Brain microvascular endothelial cell (primary cell): ENCODE measurements at regions not wholly inside any gene's neighbourhood (a gene's known extent, or its start where the extent isn't known, plus 50 kb on each side); places are given as distances from the start of the nearest gene placed in this dataset.

Experiments used
- DNase-seq: peaks from one replicate; pipeline ENCODE4 v3.0.0-alpha.2; 2020
- H3K27ac ChIP-seq: fragments of 250-450 bp; sonication (Bioruptor Pico); 2 replicates; pipeline ENCODE4 v1.5.1; 2020; ENCODE audit warnings: mild to moderate bottlenecking, moderate library complexity
- H3K27me3 ChIP-seq: fragments of 250-450 bp; sonication (Bioruptor Pico); replicated peaks from 2 replicates; pipeline ENCODE4 v1.5.1; 2020; ENCODE audit warnings: mild to moderate bottlenecking
- H3K36me3 ChIP-seq: fragments of 250-450 bp; sonication (Bioruptor Pico); replicated peaks from 2 replicates; pipeline ENCODE4 v1.5.1; 2020; ENCODE audit warnings: mild to moderate bottlenecking
- H3K4me3 ChIP-seq: 2 replicates; pipeline ENCODE4 v1.5.1; 2011; ENCODE audit warnings: low read depth, mild to moderate bottlenecking, control low read depth, low read length, moderate library complexity
- in situ Hi-C: cut with HindIII; loops from 2 replicates; pipeline ENCODE4 v1.10.0; 2017; ENCODE audit warnings: low sequenced_read_pairs, low pct_ligation_motif_present
- TF ChIP-seq, protein P1 (sequence below): IDR thresholded peaks from 2 replicates; pipeline ENCODE4 v1.5.1; 2011; ENCODE audit warnings: low read depth, mild to moderate bottlenecking, moderate library complexity, low read length, control low read depth, inconsistent platforms; ENCODE audit errors: missing control alignments

DNA sequence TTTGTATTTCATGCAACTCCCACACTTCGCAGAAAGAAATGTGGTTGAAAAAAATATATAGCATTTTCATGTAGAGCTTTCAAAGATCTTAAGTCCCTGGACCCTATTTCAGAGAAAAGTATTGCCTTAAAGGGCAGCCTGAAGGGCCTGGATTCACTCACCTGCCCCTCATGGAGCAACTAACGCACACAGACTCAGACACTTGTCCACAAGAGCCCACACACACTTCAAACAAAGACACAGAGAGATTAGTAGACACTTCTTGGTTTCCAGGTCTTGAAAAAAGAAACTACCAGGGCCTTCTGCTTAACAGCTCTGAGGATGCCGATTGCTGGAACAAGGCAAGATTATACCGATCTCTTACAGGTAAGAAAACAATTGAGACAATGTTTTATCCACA lies 122.2 kb downstream of the ZBTB18 start:
- no peak for DNase-seq
- Histone ChIP-seq H3K27me3 (no peaks in the 10 kb centered on the region), H3K4me3 (no peak overlapping the region), H3K36me3 (no peaks in the 10 kb centered on the region), H3K27ac (no peak overlapping the region)
- in situ Hi-C loops = no loop called here
- TF ChIP-seq, protein P1, sequence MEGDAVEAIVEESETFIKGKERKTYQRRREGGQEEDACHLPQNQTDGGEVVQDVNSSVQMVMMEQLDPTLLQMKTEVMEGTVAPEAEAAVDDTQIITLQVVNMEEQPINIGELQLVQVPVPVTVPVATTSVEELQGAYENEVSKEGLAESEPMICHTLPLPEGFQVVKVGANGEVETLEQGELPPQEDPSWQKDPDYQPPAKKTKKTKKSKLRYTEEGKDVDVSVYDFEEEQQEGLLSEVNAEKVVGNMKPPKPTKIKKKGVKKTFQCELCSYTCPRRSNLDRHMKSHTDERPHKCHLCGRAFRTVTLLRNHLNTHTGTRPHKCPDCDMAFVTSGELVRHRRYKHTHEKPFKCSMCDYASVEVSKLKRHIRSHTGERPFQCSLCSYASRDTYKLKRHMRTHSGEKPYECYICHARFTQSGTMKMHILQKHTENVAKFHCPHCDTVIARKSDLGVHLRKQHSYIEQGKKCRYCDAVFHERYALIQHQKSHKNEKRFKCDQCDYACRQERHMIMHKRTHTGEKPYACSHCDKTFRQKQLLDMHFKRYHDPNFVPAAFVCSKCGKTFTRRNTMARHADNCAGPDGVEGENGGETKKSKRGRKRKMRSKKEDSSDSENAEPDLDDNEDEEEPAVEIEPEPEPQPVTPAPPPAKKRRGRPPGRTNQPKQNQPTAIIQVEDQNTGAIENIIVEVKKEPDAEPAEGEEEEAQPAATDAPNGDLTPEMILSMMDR = no peak

DNA sequence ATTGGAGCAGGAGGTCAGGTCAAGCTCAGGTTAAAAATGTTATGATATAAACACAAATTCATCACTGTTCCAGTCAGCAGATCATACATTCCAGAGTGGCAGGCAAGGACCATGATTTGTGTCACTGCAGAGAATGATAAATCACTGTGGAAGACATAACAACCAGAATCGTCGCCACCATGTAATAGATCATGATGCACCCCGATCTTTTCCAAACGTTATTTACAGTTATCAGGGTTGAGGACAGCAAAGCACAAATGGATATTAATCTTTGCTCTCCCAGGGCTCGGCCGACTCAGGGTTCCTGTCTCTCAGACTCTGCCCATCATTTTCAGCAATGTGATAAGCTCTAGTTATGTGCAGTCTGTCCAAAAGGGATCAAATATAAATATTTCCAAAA lies 122.7 kb downstream of the ZBTB18 start:
- TF ChIP-seq, protein P1 = no peak
- H3K27ac ChIP-seq = no peak overlapping the region
- in situ Hi-C loops = no loop called here
- H3K36me3 ChIP-seq = no peaks in the 10 kb centered on the region
- H3K27me3 ChIP-seq = no peaks in the 10 kb centered on the region
- no peak for DNase-seq
- H3K4me3 ChIP-seq = no peak overlapping the region

DNA sequence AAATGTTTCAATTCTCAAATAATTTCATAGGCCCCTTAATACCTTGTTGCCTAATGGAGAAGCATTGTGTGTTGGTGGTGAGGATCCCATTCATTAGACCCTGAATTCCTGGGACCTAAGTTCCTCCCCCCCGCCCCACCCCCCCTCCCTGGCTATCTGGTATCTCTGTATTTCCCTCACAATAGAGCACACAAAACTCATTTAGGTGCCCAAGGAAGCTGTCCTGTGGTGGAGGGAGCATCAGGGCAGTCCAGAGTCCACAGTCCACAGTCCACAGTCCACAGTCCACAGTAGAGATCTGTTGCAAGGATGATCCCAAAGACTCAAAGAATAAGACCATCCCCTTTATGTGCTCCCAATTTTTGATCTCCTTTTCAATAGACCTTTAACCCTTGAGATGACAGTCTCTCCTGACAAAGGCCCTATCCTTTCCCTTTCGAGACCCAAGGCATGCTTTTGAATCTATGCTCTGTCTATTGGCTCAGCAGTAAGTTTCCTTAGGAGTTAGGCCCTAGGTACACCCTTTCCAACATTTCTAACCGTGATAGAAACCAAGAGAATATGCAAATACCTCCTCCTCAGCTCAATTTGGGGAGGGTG lies 123.9 kb downstream of the ZBTB18 start:
- Histone ChIP-seq H3K36me3 (no peaks in the 10 kb centered on the region), H3K27me3 (no peaks in the 10 kb centered on the region), H3K4me3 (no peak overlapping the region), H3K27ac (no peak overlapping the region)
- in situ Hi-C loops = no loop called here
- TF ChIP-seq, protein P1 = no peak
- DNase-seq = no peak

DNA sequence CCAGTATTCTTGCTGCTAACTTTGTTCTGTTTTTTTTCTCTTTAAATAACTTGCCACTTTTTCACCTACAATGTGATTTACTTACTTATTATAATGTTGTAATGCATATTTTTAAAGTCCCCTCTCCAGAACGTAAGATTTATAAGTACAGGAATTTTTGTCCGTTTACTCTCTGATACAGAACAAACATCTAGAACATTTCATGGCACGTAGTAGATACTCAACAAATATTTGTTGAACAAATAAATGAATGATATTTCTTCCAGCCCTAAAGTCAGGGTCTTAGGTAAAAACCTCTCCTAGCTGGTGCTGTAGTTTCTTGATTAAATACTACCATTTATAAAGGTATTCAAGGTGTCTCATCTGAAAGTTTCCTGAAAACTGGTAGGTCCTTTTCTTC lies 125.1 kb downstream of the ZBTB18 start:
- Histone ChIP-seq H3K36me3 (no peaks in the 10 kb centered on the region), H3K27ac (no peak overlapping the region), H3K4me3 (no peak overlapping the region), H3K27me3 (no peaks in the 10 kb centered on the region)
- DNase-seq = no peak
- in situ Hi-C loops = no loop called here
- TF ChIP-seq, protein P1 = no peak

DNA sequence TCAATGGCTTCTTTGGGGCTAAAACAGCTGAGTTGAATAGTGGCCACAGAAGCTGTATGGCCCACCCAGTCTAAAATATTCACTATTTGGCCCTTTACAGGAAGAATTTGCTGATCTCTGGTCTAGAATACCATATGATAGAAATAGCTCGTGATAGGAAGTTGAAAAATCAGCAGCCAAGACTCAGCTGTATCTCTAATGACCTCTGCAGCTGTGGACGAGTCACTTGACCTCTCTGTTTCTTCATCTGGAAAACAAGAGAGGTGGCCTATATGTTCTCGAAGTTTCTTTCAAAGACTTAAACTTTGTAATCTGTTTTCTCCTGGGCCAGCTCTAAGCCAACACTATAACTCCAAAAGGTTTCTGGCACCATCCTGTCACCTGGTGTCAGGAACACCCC lies 129.2 kb downstream of the ZBTB18 start:
- in situ Hi-C loops = no loop called here
- Histone ChIP-seq H3K27ac (no peak overlapping the region), H3K27me3 (no peaks in the 10 kb centered on the region), H3K36me3 (no peaks in the 10 kb centered on the region), H3K4me3 (no peak overlapping the region)
- TF ChIP-seq, protein P1 = no peak
- DNase-seq = no peak

DNA sequence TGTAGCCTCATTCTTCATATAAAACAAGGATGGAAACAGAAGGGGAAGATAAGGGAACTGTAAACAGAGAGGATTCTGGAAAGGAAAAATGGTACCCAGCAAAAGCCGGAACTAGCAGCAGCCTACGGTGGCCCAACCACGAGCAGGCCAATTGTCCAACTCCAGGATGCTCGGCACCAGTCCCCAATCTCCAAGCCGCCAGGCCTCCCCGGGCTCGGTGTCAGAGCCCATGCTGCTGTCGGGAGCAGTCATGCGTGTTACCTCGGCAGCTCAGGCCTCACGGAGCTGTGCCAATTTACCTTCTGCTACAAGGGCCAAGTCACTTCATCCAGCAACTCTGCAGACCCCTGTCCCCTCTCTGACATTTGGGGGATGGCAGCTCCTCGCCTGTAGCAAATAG lies 130.8 kb downstream of the ZBTB18 start:
- in situ Hi-C loops = no loop called here
- Histone ChIP-seq H3K36me3 (no peaks in the 10 kb centered on the region), H3K4me3 (no peak overlapping the region), H3K27ac (no peak overlapping the region), H3K27me3 (no peaks in the 10 kb centered on the region)
- no peak for DNase-seq
- TF ChIP-seq, protein P1 = no peak
